H9 (cell line): ENCODE measurements at regions not wholly inside any gene's neighbourhood (a gene's known extent, or its start where the extent isn't known, plus 50 kb on each side); places are given as distances from the start of the nearest gene placed in this dataset.

Experiments
- DNase-seq: peaks from one replicate; pipeline ENCODE4 v3.0.0-alpha.2; 2017
- H2AFZ ChIP-seq: one replicate; pipeline ENCODE4 v1.6.1; 2013; ENCODE audit warnings: mild to moderate bottlenecking, low read length, control low read depth, moderate library complexity
- H2AK5ac ChIP-seq: 2 replicates; pipeline ENCODE4 v1.6.1; 2013; ENCODE audit warnings: low read length, control low read depth, mixed read lengths; ENCODE audit not compliant: insufficient read length
- H2BK120ac ChIP-seq: one replicate; pipeline ENCODE4 v1.6.1; 2013; ENCODE audit warnings: low read depth, mild to moderate bottlenecking, low read length, control low read depth, inconsistent platforms; ENCODE audit not compliant: poor library complexity, severe bottlenecking
- H2BK12ac ChIP-seq: 2 replicates; pipeline ENCODE4 v1.6.1; 2013; ENCODE audit warnings: low read length, control low read depth, mixed read lengths, low read depth; ENCODE audit not compliant: insufficient read length
- H2BK15ac ChIP-seq: 2 replicates; pipeline ENCODE4 v1.6.1; 2013; ENCODE audit warnings: low read depth, low read length, control low read depth
- H2BK20ac ChIP-seq: one replicate; pipeline ENCODE4 v1.6.1; 2013; ENCODE audit warnings: low read depth, mild to moderate bottlenecking, low read length, control low read depth, inconsistent platforms; ENCODE audit not compliant: poor library complexity, severe bottlenecking
- H2BK5ac ChIP-seq: 2 replicates; pipeline ENCODE4 v1.6.1; 2013; ENCODE audit warnings: low read length, control low read depth, mixed read lengths; ENCODE audit not compliant: insufficient read length
- H3K14ac ChIP-seq: 2 replicates; pipeline ENCODE4 v1.6.1; 2013; ENCODE audit warnings: low read length, control low read depth; ENCODE audit not compliant: insufficient read depth
- H3K18ac ChIP-seq: 2 replicates; pipeline ENCODE4 v1.6.1; 2013; ENCODE audit warnings: low read depth, mild to moderate bottlenecking, mixed read lengths, low read length, control low read depth; ENCODE audit not compliant: insufficient read length
- H3K23ac ChIP-seq: 2 replicates; pipeline ENCODE4 v1.6.1; 2013; ENCODE audit warnings: low read length, control low read depth, mixed read lengths, low read depth; ENCODE audit not compliant: insufficient read length
- H3K23me2 ChIP-seq: 2 replicates; pipeline ENCODE4 v1.6.1; 2013; ENCODE audit warnings: low read depth, mild to moderate bottlenecking, mixed read lengths, low read length, control low read depth; ENCODE audit not compliant: insufficient read length, poor library complexity, severe bottlenecking
- H3K27ac ChIP-seq: 2 replicates; pipeline ENCODE4 v1.5.1; 2013; ENCODE audit warnings: low read length, control low read depth, mixed read lengths, low read depth; ENCODE audit not compliant: insufficient read length
- H3K27me3 ChIP-seq: 2 replicates; pipeline ENCODE4 v1.6.1; 2013; ENCODE audit warnings: low read length, control low read depth, inconsistent platforms; ENCODE audit not compliant: insufficient read depth
- H3K4ac ChIP-seq: 2 replicates; pipeline ENCODE4 v1.6.1; 2013; ENCODE audit warnings: low read depth, mild to moderate bottlenecking, control low read depth, inconsistent platforms, low read length, moderate library complexity
- H3K4me1 ChIP-seq: 2 replicates; pipeline ENCODE4 v1.6.1; 2013; ENCODE audit warnings: low read length, control low read depth, inconsistent platforms; ENCODE audit not compliant: insufficient read depth
- H3K4me2 ChIP-seq: 2 replicates; pipeline ENCODE4 v1.6.1; 2013; ENCODE audit warnings: low read length, control low read depth, mixed read lengths; ENCODE audit not compliant: insufficient read length, insufficient read depth
- H3K56ac ChIP-seq: 2 replicates; pipeline ENCODE4 v1.6.1; 2013; ENCODE audit warnings: low read depth, mild to moderate bottlenecking, mixed read lengths, low read length, control low read depth; ENCODE audit not compliant: insufficient read length
- H3K79me1 ChIP-seq: 2 replicates; pipeline ENCODE4 v1.6.1; 2013; ENCODE audit warnings: low read depth, mild to moderate bottlenecking, moderate library complexity, low read length, control low read depth, inconsistent platforms; ENCODE audit not compliant: insufficient read depth, poor library complexity, severe bottlenecking
- H3K79me2 ChIP-seq: 2 replicates; pipeline ENCODE4 v1.6.1; 2013; ENCODE audit warnings: low read length, control low read depth, inconsistent platforms; ENCODE audit not compliant: insufficient read depth
- H3K9ac ChIP-seq: 2 replicates; pipeline ENCODE4 v1.6.1; 2013; ENCODE audit warnings: low read length, control low read depth, mixed read lengths; ENCODE audit not compliant: insufficient read length; ENCODE audit errors: extremely low read depth
- H3K9me3 ChIP-seq: one replicate; pipeline ENCODE4 v1.6.1; 2013; ENCODE audit warnings: low read depth, low read length, inconsistent platforms; ENCODE audit not compliant: control insufficient read depth
- H3T11ph ChIP-seq: one replicate; pipeline ENCODE4 v1.6.1; 2013; ENCODE audit warnings: mild to moderate bottlenecking, low read length, control low read depth, inconsistent platforms
- H4K20me1 ChIP-seq: one replicate; pipeline ENCODE4 v1.6.1; 2013; ENCODE audit not compliant: control insufficient read depth, insufficient read length, insufficient read depth
- H4K5ac ChIP-seq: 2 replicates; pipeline ENCODE4 v1.6.1; 2013; ENCODE audit warnings: low read depth, mild to moderate bottlenecking, mixed read lengths, low read length, control low read depth; ENCODE audit not compliant: insufficient read length
- H4K8ac ChIP-seq: replicated peaks from 2 replicates; pipeline ENCODE4 v1.6.1; 2013; ENCODE audit warnings: low read length, control low read depth, mixed read lengths, low read depth; ENCODE audit not compliant: insufficient read length
- H4K91ac ChIP-seq: 2 replicates; pipeline ENCODE4 v1.6.1; 2013; ENCODE audit warnings: low read depth, mild to moderate bottlenecking, moderate library complexity, mixed read lengths, low read length, control low read depth; ENCODE audit not compliant: insufficient read length
- H3K27ac Mint-ChIP-seq, 3 experiments: 2 replicates in 2 of 3; 3 replicates in 1 of 3; pipeline ENCODE4 v1.8.0; 2020 to 2021; ENCODE audit warnings: mixed read lengths in 3 of 3, mild to moderate bottlenecking in 1 of 3, moderate library complexity in 1 of 3
- H3K27me3 Mint-ChIP-seq: 2 replicates; pipeline ENCODE4 v1.8.0; 2021; ENCODE audit warnings: low read depth, mild to moderate bottlenecking, moderate library complexity, mixed read lengths
- H3K36me3 Mint-ChIP-seq, 3 experiments: 2 replicates in 2 of 3; 3 replicates in 1 of 3; pipeline ENCODE4 v1.8.0; 2020 to 2021; ENCODE audit warnings: low read depth in 3 of 3, mixed read lengths in 3 of 3; ENCODE audit not compliant: insufficient read depth in 1 of 3
- H3K4me1 Mint-ChIP-seq, 2 experiments: 2 replicates each; pipeline ENCODE4 v1.8.0; 2020; ENCODE audit warnings: mixed read lengths in 2 of 2
- H3K4me3 Mint-ChIP-seq, 2 experiments: 2 replicates in 1 of 2; 3 replicates in 1 of 2; pipeline ENCODE4 v1.8.0; 2020 to 2021; ENCODE audit warnings: mild to moderate bottlenecking in 2 of 2, mixed read lengths in 2 of 2, moderate library complexity in 1 of 2
- H3K9me3 Mint-ChIP-seq, 2 experiments: 2 replicates in 1 of 2; 3 replicates in 1 of 2; pipeline ENCODE4 v1.8.0; 2020; ENCODE audit warnings: mild to moderate bottlenecking in 2 of 2, mixed read lengths in 2 of 2, moderate library complexity in 1 of 2
- CTCF ChIP-seq: fragments of 200-600 bp; sonication (generic); conservative IDR thresholded peaks from 3 replicates; pipeline ENCODE4 v1.8.0; 2021; ENCODE audit warnings: antibody characterized with exemption, mild to moderate bottlenecking
- WGBS: extraction: QIAGEN DNeasy Blood & Tissue Kit; methylation state at CpG from one replicate; pipeline ENCODE4 v1.1.7; 2013; ENCODE audit warnings: missing lambda C conversion rate, low lambda C conversion rate, mixed read lengths; ENCODE audit not compliant: insufficient read length; ENCODE audit errors: extremely low coverage; 5-methylcytosine and 5-hydroxymethylcytosine counted together

- Histone ChIP-seq H3K4ac (no peak overlapping the region), H3K27ac (no peak overlapping the region), H2BK20ac (no peak overlapping the region), H2AFZ (no peak overlapping the region), H3T11ph (no peak overlapping the region), H2AK5ac (no peak overlapping the region), H2BK5ac (no peak overlapping the region), H2BK120ac (no peak overlapping the region), H3K27me3 (peaks cover 3% of the 10 kb centered on the region; the same call in 1 of the 2 replicates), H2BK12ac (no peak overlapping the region), H3K9me3 (no peaks in the 10 kb centered on the region), H3K4me2 (no peak overlapping the region), H3K56ac (no peak overlapping the region), H3K23ac (no peak overlapping the region), H3K18ac (no peak overlapping the region), H4K8ac (no peak overlapping the region), H3K79me2 (no peaks in the 10 kb centered on the region), H3K79me1 (no peaks in the 10 kb centered on the region), H4K91ac (no peak overlapping the region), H3K4me1 (no peaks in the 10 kb centered on the region), H4K5ac (no peak overlapping the region), H4K20me1 (no peaks in the 10 kb centered on the region), H2BK15ac (no peak overlapping the region), H3K23me2 (no peaks in the 10 kb centered on the region), H3K14ac (no peak overlapping the region), H3K9ac (no peak overlapping the region)
- H3K9me3 Mint-ChIP-seq, result peaks cover 0 to 4% of the 10 kb centered on the region in 2 experiments; a peak in 3 of 5 replicates
- H3K36me3 Mint-ChIP-seq, result peaks cover 0 to 7% (median 0%) of the 10 kb centered on the region in 3 experiments; a peak in 2 of 7 replicates
- no CpG with 5 or more reads among the region's 6 CpGs for WGBS
- H3K4me1 Mint-ChIP-seq, result peaks cover 21 to 22% of the 10 kb centered on the region in 2 experiments
- H3K4me3 Mint-ChIP-seq, result no peak overlapping the region
- DNase-seq, result no peak
- H3K27me3 Mint-ChIP-seq, result peaks cover 88% of the 10 kb centered on the region
- H3K27ac Mint-ChIP-seq, result no peak overlapping the region
- TF ChIP-seq CTCF, result no peak
Observed at GRCh38 chr7:115299397-115300037, 377.6 kb downstream of the MDFIC start.
